ENCODE measurements at regions not wholly inside any gene's neighbourhood (a gene's known extent, or its start where the extent isn't known, plus 50 kb on each side); places are given as distances from the start of the nearest gene placed in this dataset.

- TF ChIP-seq POLR2A (IDR thresholded peaks at IDR 0.05; ENCODE audit: low read length) (no peak), GATA1 (IDR thresholded peaks at IDR 0.05; ENCODE audit: low read depth, low read length) (no peak)
Measured at GRCh38 chr6:15880262-15880973, 217.6 kb upstream of the DTNBP1 start.
